ENCODE measurements at regions not wholly inside any gene's neighbourhood (a gene's known extent, or its start where the extent isn't known, plus 50 kb on each side); places are given as distances from the start of the nearest gene placed in this dataset.

DNA sequence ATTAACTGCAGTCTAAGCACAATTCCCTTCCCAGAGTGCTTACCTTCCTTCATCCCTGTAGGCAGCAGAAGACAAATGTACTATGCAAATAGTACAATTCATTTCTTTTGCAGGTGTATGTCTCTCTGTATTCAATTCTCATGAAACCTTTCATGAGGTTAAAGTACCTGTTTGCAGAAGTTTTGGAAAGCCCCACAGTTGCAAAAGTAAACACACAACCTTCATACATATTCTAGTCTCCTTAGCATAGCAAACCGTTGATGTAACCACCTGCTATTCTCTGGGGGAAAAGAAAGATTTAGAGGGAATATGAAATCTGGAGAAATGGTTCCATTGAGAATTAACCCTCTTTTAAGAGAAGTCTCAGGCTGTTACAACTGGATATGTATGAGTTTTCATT lies 200.3 kb upstream of the SUCLG2 start:
- Histone ChIP-seq H3K4me1 (ENCODE audit: control insufficient read depth in 2 of 2, insufficient read depth in 1 of 2, low read depth in 1 of 2, low read length in 2 of 2) (no peaks in the 10 kb centered on the region), H3K27me3 (ENCODE audit: control insufficient read depth in 3 of 3, insufficient read depth in 3 of 3, low read depth in 1 of 3, low read length in 3 of 3) (no peaks in the 10 kb centered on the region), H2BK120ac (ENCODE audit: low read depth, low read length) (no peak overlapping the region), H2BK12ac (ENCODE audit: low read length) (no peak overlapping the region), H4K8ac (ENCODE audit: low read depth, low read length) (no peak overlapping the region), H3K4me3 (ENCODE audit: low read length in 2 of 2) (no peak overlapping the region), H3K79me1 (ENCODE audit: low read depth, low read length) (no peaks in the 10 kb centered on the region), H3K23ac (ENCODE audit: low read depth, low read length, poor library complexity) (no peak overlapping the region), H3K9ac (ENCODE audit: low read depth, low read length, poor library complexity) (no peak overlapping the region), H3K36me3 (replicated peaks in 1 of 2; ENCODE audit: control insufficient read depth in 2 of 2, insufficient read depth in 2 of 2, low read length in 2 of 2) (no peaks in the 10 kb centered on the region), H3K14ac (ENCODE audit: low read length) (no peak overlapping the region), H2BK5ac (ENCODE audit: low read length) (no peak overlapping the region), H2BK15ac (ENCODE audit: low read length) (no peak overlapping the region), H3K4me2 (ENCODE audit: insufficient read depth, low read length, poor library complexity, severe bottlenecking) (no peak overlapping the region), H3K27ac (replicated peaks; ENCODE audit: low read length) (no peak overlapping the region), H2AFZ (ENCODE audit: low read length) (no peak overlapping the region), H3K4ac (ENCODE audit: low read length) (no peak overlapping the region), H3K18ac (ENCODE audit: low read length) (no peak overlapping the region), H2AK5ac (ENCODE audit: low read depth, low read length) (no peak overlapping the region), H4K91ac (ENCODE audit: low read depth, low read length, poor library complexity) (no peak overlapping the region), H3K9me3 (replicated peaks in 1 of 2; ENCODE audit: control insufficient read depth in 2 of 2, insufficient read depth in 1 of 2, low read depth in 1 of 2, low read length in 2 of 2) (no peaks in the 10 kb centered on the region)
- WGBS, 2 donors (ENCODE audit: extremely low coverage in 2 of 2, insufficient read length in 2 of 2, insufficient replicate concordance in 1 of 2): no CpG with 5 or more reads among the region's 1 CpG
- no peak for DNase-seq (ENCODE audit: low spot score)

- H3K9ac ChIP-seq (ENCODE audit: low read depth, low read length, poor library complexity): no peak overlapping the region
- H3K4me3 ChIP-seq (ENCODE audit: low read length in 2 of 2): no peak overlapping the region
- no peak overlapping the region for H3K18ac ChIP-seq (ENCODE audit: low read length)
- WGBS, 2 donors (ENCODE audit: extremely low coverage in 2 of 2, insufficient read length in 2 of 2, insufficient replicate concordance in 1 of 2): no CpG with 5 or more reads among the region's 2 CpGs
- no peak for DNase-seq (ENCODE audit: low spot score)
- no peaks in the 10 kb centered on the region for H3K79me1 ChIP-seq (ENCODE audit: low read depth, low read length)
- no peak overlapping the region for H2BK15ac ChIP-seq (ENCODE audit: low read length)
- no peaks in the 10 kb centered on the region for H3K9me3 ChIP-seq (replicated peaks in 1 of 2; ENCODE audit: control insufficient read depth in 2 of 2, insufficient read depth in 1 of 2, low read depth in 1 of 2, low read length in 2 of 2)
- H2BK5ac ChIP-seq (ENCODE audit: low read length): no peak overlapping the region
- H3K27ac ChIP-seq (replicated peaks; ENCODE audit: low read length): no peak overlapping the region
- H2AK5ac ChIP-seq (ENCODE audit: low read depth, low read length): no peak overlapping the region
- H2AFZ ChIP-seq (ENCODE audit: low read length): no peak overlapping the region
- no peaks in the 10 kb centered on the region for H3K4me1 ChIP-seq (ENCODE audit: control insufficient read depth in 2 of 2, insufficient read depth in 1 of 2, low read depth in 1 of 2, low read length in 2 of 2)
- no peak overlapping the region for H3K4me2 ChIP-seq (ENCODE audit: insufficient read depth, low read length, poor library complexity, severe bottlenecking)
- no peak overlapping the region for H4K8ac ChIP-seq (ENCODE audit: low read depth, low read length)
- no peaks in the 10 kb centered on the region for H3K36me3 ChIP-seq (replicated peaks in 1 of 2; ENCODE audit: control insufficient read depth in 2 of 2, insufficient read depth in 2 of 2, low read length in 2 of 2)
- H3K14ac ChIP-seq (ENCODE audit: low read length): no peak overlapping the region
- no peak overlapping the region for H3K4ac ChIP-seq (ENCODE audit: low read length)
- no peak overlapping the region for H4K91ac ChIP-seq (ENCODE audit: low read depth, low read length, poor library complexity)
- no peak overlapping the region for H2BK12ac ChIP-seq (ENCODE audit: low read length)
- H3K27me3 ChIP-seq (ENCODE audit: control insufficient read depth in 3 of 3, insufficient read depth in 3 of 3, low read depth in 1 of 3, low read length in 3 of 3): no peaks in the 10 kb centered on the region
- no peak overlapping the region for H3K23ac ChIP-seq (ENCODE audit: low read depth, low read length, poor library complexity)
- H2BK120ac ChIP-seq (ENCODE audit: low read depth, low read length): no peak overlapping the region
Measured at GRCh38 chr3:67853520-67853919, 199.1 kb upstream of the SUCLG2 start.

DNA sequence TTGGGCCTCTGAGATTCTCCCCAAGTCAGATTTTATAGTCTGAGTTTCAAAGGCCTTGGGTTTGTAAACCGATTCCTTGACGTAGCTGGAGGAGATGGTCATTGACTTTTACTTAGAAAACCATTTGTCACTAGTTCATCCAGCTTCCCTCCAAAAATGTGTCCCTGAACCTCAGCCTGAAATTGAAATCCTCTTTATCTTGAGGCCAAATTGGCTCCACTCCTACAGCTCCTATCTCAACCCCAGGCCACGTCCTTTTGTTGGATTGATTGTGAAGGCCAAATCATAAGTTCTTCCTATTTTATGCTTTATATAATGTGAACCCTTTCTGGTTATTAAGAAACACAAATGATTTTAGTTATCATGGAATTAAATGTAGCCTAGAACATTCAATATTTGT lies 193.9 kb upstream of the SUCLG2 start:
- no peak overlapping the region for H3K9ac ChIP-seq (ENCODE audit: low read depth, low read length, poor library complexity)
- no peak overlapping the region for H2BK5ac ChIP-seq (ENCODE audit: low read length)
- no peaks in the 10 kb centered on the region for H3K9me3 ChIP-seq (replicated peaks in 1 of 2; ENCODE audit: control insufficient read depth in 2 of 2, insufficient read depth in 1 of 2, low read depth in 1 of 2, low read length in 2 of 2)
- no peak overlapping the region for H2BK12ac ChIP-seq (ENCODE audit: low read length)
- no peak overlapping the region for H2BK15ac ChIP-seq (ENCODE audit: low read length)
- H3K18ac ChIP-seq (ENCODE audit: low read length): no peak overlapping the region
- no peak overlapping the region for H2AFZ ChIP-seq (ENCODE audit: low read length)
- no peaks in the 10 kb centered on the region for H3K27me3 ChIP-seq (ENCODE audit: control insufficient read depth in 3 of 3, insufficient read depth in 3 of 3, low read depth in 1 of 3, low read length in 3 of 3)
- H2AK5ac ChIP-seq (ENCODE audit: low read depth, low read length): no peak overlapping the region
- no peak overlapping the region for H3K14ac ChIP-seq (ENCODE audit: low read length)
- H3K4me1 ChIP-seq (ENCODE audit: control insufficient read depth in 2 of 2, insufficient read depth in 1 of 2, low read depth in 1 of 2, low read length in 2 of 2): no peaks in the 10 kb centered on the region
- no peak overlapping the region for H2BK120ac ChIP-seq (ENCODE audit: low read depth, low read length)
- no peak overlapping the region for H3K27ac ChIP-seq (replicated peaks; ENCODE audit: low read length)
- no peak overlapping the region for H3K23ac ChIP-seq (ENCODE audit: low read depth, low read length, poor library complexity)
- no peak for DNase-seq (ENCODE audit: low spot score)
- H4K91ac ChIP-seq (ENCODE audit: low read depth, low read length, poor library complexity): no peak overlapping the region
- H3K4me2 ChIP-seq (ENCODE audit: insufficient read depth, low read length, poor library complexity, severe bottlenecking): no peak overlapping the region
- no peak overlapping the region for H3K4me3 ChIP-seq (ENCODE audit: low read length in 2 of 2)
- H3K4ac ChIP-seq (ENCODE audit: low read length): no peak overlapping the region
- H4K8ac ChIP-seq (ENCODE audit: low read depth, low read length): no peak overlapping the region
- no peaks in the 10 kb centered on the region for H3K36me3 ChIP-seq (replicated peaks in 1 of 2; ENCODE audit: control insufficient read depth in 2 of 2, insufficient read depth in 2 of 2, low read length in 2 of 2)
- no CpG with 5 or more reads among the region's 3 CpGs for WGBS, 2 donors (ENCODE audit: extremely low coverage in 2 of 2, insufficient read length in 2 of 2, insufficient replicate concordance in 1 of 2)
- H3K79me1 ChIP-seq (ENCODE audit: low read depth, low read length): no peaks in the 10 kb centered on the region

- Histone ChIP-seq H2AFZ (ENCODE audit: low read length) (no peak overlapping the region), H3K36me3 (replicated peaks in 1 of 2; ENCODE audit: control insufficient read depth in 2 of 2, insufficient read depth in 2 of 2, low read length in 2 of 2) (no peaks in the 10 kb centered on the region), H3K27ac (replicated peaks; ENCODE audit: low read length) (no peak overlapping the region), H2BK12ac (ENCODE audit: low read length) (no peak overlapping the region), H3K18ac (ENCODE audit: low read length) (no peak overlapping the region), H3K9ac (ENCODE audit: low read depth, low read length, poor library complexity) (no peak overlapping the region), H3K27me3 (ENCODE audit: control insufficient read depth in 3 of 3, insufficient read depth in 3 of 3, low read depth in 1 of 3, low read length in 3 of 3) (no peaks in the 10 kb centered on the region), H3K4me1 (ENCODE audit: control insufficient read depth in 2 of 2, insufficient read depth in 1 of 2, low read depth in 1 of 2, low read length in 2 of 2) (no peaks in the 10 kb centered on the region), H3K14ac (ENCODE audit: low read length) (no peak overlapping the region), H3K9me3 (replicated peaks in 1 of 2; ENCODE audit: control insufficient read depth in 2 of 2, insufficient read depth in 1 of 2, low read depth in 1 of 2, low read length in 2 of 2) (no peaks in the 10 kb centered on the region), H2BK5ac (ENCODE audit: low read length) (no peak overlapping the region), H4K8ac (ENCODE audit: low read depth, low read length) (no peak overlapping the region), H4K91ac (ENCODE audit: low read depth, low read length, poor library complexity) (no peak overlapping the region), H3K4me2 (ENCODE audit: insufficient read depth, low read length, poor library complexity, severe bottlenecking) (no peak overlapping the region), H2AK5ac (ENCODE audit: low read depth, low read length) (no peak overlapping the region), H3K4ac (ENCODE audit: low read length) (no peak overlapping the region), H3K23ac (ENCODE audit: low read depth, low read length, poor library complexity) (no peak overlapping the region), H3K4me3 (ENCODE audit: low read length in 2 of 2) (no peak overlapping the region), H2BK120ac (ENCODE audit: low read depth, low read length) (no peak overlapping the region), H2BK15ac (ENCODE audit: low read length) (no peak overlapping the region), H3K79me1 (ENCODE audit: low read depth, low read length) (no peaks in the 10 kb centered on the region)
- no peak for DNase-seq (ENCODE audit: low spot score)
Measured at GRCh38 chr3:67846166-67846565, 191.8 kb upstream of the SUCLG2 start.

All from neuronal stem cell (in vitro differentiated cells).